GM23338 (cell line): ENCODE measurements at regions not wholly inside any gene's neighbourhood (a gene's known extent, or its start where the extent isn't known, plus 50 kb on each side); places are given as distances from the start of the nearest gene placed in this dataset.

Experiments
- ATAC-seq: fragments of 200-7000 bp; cut with Tn5 transposase; 3 replicates; pipeline ENCODE4 v1.9.1; 2020
- DNase-seq: peaks from one replicate; pipeline ENCODE4 v3.0.0-alpha.2; 2015; ENCODE audit warnings: low spot score
- H2AFZ ChIP-seq: fragments of 200-600 bp; sonication (generic); 2 replicates; pipeline ENCODE4 v1.8.0; 2016; ENCODE audit warnings: antibody characterized with exemption, mild to moderate bottlenecking, moderate library complexity
- H3F3A ChIP-seq: fragments of 200-600 bp; sonication (generic); replicated peaks from 2 replicates; pipeline ENCODE4 v1.8.0; 2017; ENCODE audit warnings: antibody characterized with exemption, mixed run types, low read depth
- H3K27ac ChIP-seq: fragments of 200-600 bp; sonication (generic); 2 replicates; pipeline ENCODE4 v1.6.1; 2016; ENCODE audit warnings: low read depth
- H3K27me3 ChIP-seq: fragments of 200-600 bp; sonication (generic); 2 replicates; pipeline ENCODE4 v1.8.0; 2016; ENCODE audit warnings: mild to moderate bottlenecking, mixed run types, moderate library complexity; ENCODE audit not compliant: insufficient read depth
- H3K36me3 ChIP-seq: fragments of 200-600 bp; sonication (generic); 2 replicates; pipeline ENCODE4 v1.8.0; 2016; ENCODE audit warnings: mild to moderate bottlenecking; ENCODE audit not compliant: insufficient read depth
- H3K4me1 ChIP-seq: fragments of 200-600 bp; sonication (generic); 2 replicates; pipeline ENCODE4 v1.8.0; 2016; ENCODE audit warnings: mild to moderate bottlenecking, moderate library complexity; ENCODE audit not compliant: insufficient read depth
- H3K4me2 ChIP-seq: fragments of 200-600 bp; sonication (generic); 2 replicates; pipeline ENCODE4 v1.7.1; 2017; ENCODE audit warnings: mixed run types
- H3K4me3 ChIP-seq: fragments of 200-600 bp; sonication (generic); 2 replicates; pipeline ENCODE4 v1.6.1; 2016; ENCODE audit warnings: mixed run types
- H3K79me2 ChIP-seq: fragments of 200-600 bp; sonication (generic); replicated peaks from 2 replicates; pipeline ENCODE4 v1.8.0; 2017; ENCODE audit warnings: mild to moderate bottlenecking; ENCODE audit not compliant: insufficient read depth
- H3K9me2 ChIP-seq: fragments of 200-600 bp; sonication (generic); 2 replicates; pipeline ENCODE4 v1.8.0; 2017; ENCODE audit not compliant: insufficient read depth
- H4K20me1 ChIP-seq: fragments of 200-600 bp; sonication (generic); replicated peaks from 2 replicates; pipeline ENCODE4 v1.8.0; 2017; ENCODE audit warnings: mild to moderate bottlenecking; ENCODE audit not compliant: insufficient read depth
- H3K27ac Mint-ChIP-seq: 2 replicates; pipeline ENCODE4 v1.8.0; 2020; ENCODE audit warnings: inconsistent platforms, mild to moderate bottlenecking, moderate library complexity, mixed read lengths
- H3K27me3 Mint-ChIP-seq: 3 replicates; pipeline ENCODE4 v1.8.0; 2022; ENCODE audit warnings: low read depth, mild to moderate bottlenecking, moderate library complexity, mixed read lengths, inconsistent platforms; ENCODE audit not compliant: insufficient read depth, poor library complexity
- H3K36me3 Mint-ChIP-seq: 3 replicates; pipeline ENCODE4 v1.8.0; 2021; ENCODE audit warnings: low read depth, mild to moderate bottlenecking, inconsistent platforms, moderate library complexity, mixed read lengths
- H3K4me1 Mint-ChIP-seq: 3 replicates; pipeline ENCODE4 v1.8.0; 2020; ENCODE audit warnings: mild to moderate bottlenecking, inconsistent platforms, mixed read lengths
- H3K4me3 Mint-ChIP-seq: 3 replicates; pipeline ENCODE4 v1.8.0; 2021; ENCODE audit warnings: moderate library complexity, mild to moderate bottlenecking, inconsistent platforms, mixed read lengths
- H3K9me3 Mint-ChIP-seq: 3 replicates; pipeline ENCODE4 v1.8.0; 2020; ENCODE audit warnings: moderate library complexity, mild to moderate bottlenecking, inconsistent platforms, mixed read lengths
- CREB1 ChIP-seq: fragments of 250-450 bp; sonication (Bioruptor Pico); IDR thresholded peaks from 2 replicates; pipeline ENCODE4 v1.5.0; 2020; ENCODE audit warnings: low read depth, mild to moderate bottlenecking, moderate library complexity
- CTCF ChIP-seq, 2 experiments: fragments of 200-600 bp in 1 of 2; sonication (generic) in 1 of 2; conservative IDR thresholded peaks; 2 replicates each; pipeline versions ENCODE4 v1.5.1 to v1.6.1; 2016 to 2017; ENCODE audit warnings: antibody characterized with exemption in 2 of 2, low read depth in 2 of 2, mild to moderate bottlenecking in 2 of 2, moderate library complexity in 1 of 2
- ETS1 ChIP-seq: IDR thresholded peaks from 2 replicates; pipeline ENCODE4 v1.6.1; 2016; ENCODE audit warnings: antibody characterized with exemption
- EZH2 ChIP-seq: fragments of 200-600 bp; sonication (generic); IDR thresholded peaks from one replicate; pipeline ENCODE4 v1.8.0; 2017; ENCODE audit warnings: antibody characterized with exemption, mild to moderate bottlenecking, low read depth; ENCODE audit not compliant: unreplicated experiment
- JUNB ChIP-seq: IDR thresholded peaks from one replicate; pipeline ENCODE4 v1.6.1; 2016; ENCODE audit warnings: antibody characterized with exemption; ENCODE audit not compliant: unreplicated experiment
- NANOG ChIP-seq: IDR thresholded peaks from 2 replicates; pipeline ENCODE4 v1.6.1; 2016; ENCODE audit warnings: antibody characterized with exemption, borderline replicate concordance
- POLR2AphosphoS5 ChIP-seq: IDR thresholded peaks from 2 replicates; pipeline ENCODE4 v1.6.1; 2016; ENCODE audit warnings: antibody characterized with exemption, low read depth
- REST ChIP-seq: IDR thresholded peaks from one replicate; pipeline ENCODE4 v1.6.1; 2018; ENCODE audit warnings: antibody characterized with exemption; ENCODE audit not compliant: unreplicated experiment
- STAT1 ChIP-seq: IDR thresholded peaks from one replicate; pipeline ENCODE4 v1.6.1; 2016; ENCODE audit warnings: antibody characterized with exemption; ENCODE audit not compliant: unreplicated experiment
- ZNF114 ChIP-seq: fragments of 250-450 bp; sonication (Bioruptor Pico); IDR thresholded peaks from 2 replicates; pipeline ENCODE4 v1.5.0; 2020; ENCODE audit warnings: mild to moderate bottlenecking, moderate library complexity
- ZNF331 ChIP-seq: fragments of 250-450 bp; sonication (Bioruptor Pico); IDR thresholded peaks from 2 replicates; pipeline ENCODE4 v1.5.0; 2020; ENCODE audit warnings: low read depth, mild to moderate bottlenecking, moderate library complexity
- ZNF462 ChIP-seq: fragments of 250-450 bp; sonication (Bioruptor Pico); IDR thresholded peaks from 2 replicates; pipeline ENCODE4 v1.5.0; 2020; ENCODE audit warnings: mild to moderate bottlenecking, moderate library complexity

GRCh38 chr1:29753771-29754572 lies 517.6 kb downstream of the PTPRU start (continued):
- no peak for TF ChIP-seq ZNF462 (CRISPR knock-in tag)
- no peak for TF ChIP-seq JUNB
- TF ChIP-seq EZH2: no peak
- TF ChIP-seq CREB1: no peak

GRCh38 chr1:29753244-29753643 lies 516.9 kb downstream of the PTPRU start:
- no peaks in the 10 kb centered on the region for H3K36me3 ChIP-seq
- H3K36me3 Mint-ChIP-seq: no peaks in the 10 kb centered on the region
- no peaks in the 10 kb centered on the region for H3K9me2 ChIP-seq
- H3K4me3 Mint-ChIP-seq: no peak overlapping the region
- no peaks in the 10 kb centered on the region for H3K4me1 ChIP-seq
- no peak for ATAC-seq
- no peak overlapping the region for H3K27ac ChIP-seq
- H3K9me3 Mint-ChIP-seq: no peaks in the 10 kb centered on the region; the same call in 2 of the 3 replicates
- H3K4me1 Mint-ChIP-seq: peaks cover 6% of the 10 kb centered on the region; the same call in 1 of the 3 replicates
- H2AFZ ChIP-seq: no peak overlapping the region
- H4K20me1 ChIP-seq: no peaks in the 10 kb centered on the region
- no peaks in the 10 kb centered on the region for H3K79me2 ChIP-seq
- no peak overlapping the region for H3K4me3 ChIP-seq
- H3K27me3 ChIP-seq: no peaks in the 10 kb centered on the region
- H3K27ac Mint-ChIP-seq: no peak overlapping the region
- no peak overlapping the region for H3K4me2 ChIP-seq
- H3F3A ChIP-seq: no peaks in the 10 kb centered on the region
- no peak for DNase-seq
- H3K27me3 Mint-ChIP-seq: peaks cover 8% of the 10 kb centered on the region
- TF ChIP-seq JUNB (no peak), NANOG (no peak), ETS1 (no peak), REST (no peak), POLR2AphosphoS5 (no peak), CREB1 (no peak), CTCF (conservative IDR thresholded peaks at IDR 0.05; ENCODE audit: low read depth in 2 of 2) (no peak), ZNF114 (CRISPR knock-in tag) (no peak), EZH2 (no peak), ZNF331 (CRISPR knock-in tag) (no peak), STAT1 (no peak)
